ENCODE measurements at regions not wholly inside any gene's neighbourhood (a gene's known extent, or its start where the extent isn't known, plus 50 kb on each side); places are given as distances from the start of the nearest gene placed in this dataset.
A peak's percentile ranks its signal among the peaks of the same experiment; 100 is the strongest.
"Not testable (repeated sequence)": the region's sequence is repeated elsewhere in the genome, so short reads cannot be mapped to it uniquely, and the experiment has no call there.

- no peak for DNase-seq (ENCODE audit: low spot score)
Observed at GRCh38 chr4:104896660-104897645, 249.7 kb upstream of the TET2 start.

GRCh38 chr4:104899863-104900262 is 246.8 kb upstream of the TET2 start:
- DNase-seq (ENCODE audit: low spot score) = no peak

- peak; percentile 21 for DNase-seq (ENCODE audit: low spot score)
Observed at GRCh38 chr4:104901438-104901837, 245.2 kb upstream of the TET2 start.

GRCh38 chr4:104901961-104902605 is 244.6 kb upstream of the TET2 start:
- no peak for DNase-seq (ENCODE audit: low spot score)

DNA sequence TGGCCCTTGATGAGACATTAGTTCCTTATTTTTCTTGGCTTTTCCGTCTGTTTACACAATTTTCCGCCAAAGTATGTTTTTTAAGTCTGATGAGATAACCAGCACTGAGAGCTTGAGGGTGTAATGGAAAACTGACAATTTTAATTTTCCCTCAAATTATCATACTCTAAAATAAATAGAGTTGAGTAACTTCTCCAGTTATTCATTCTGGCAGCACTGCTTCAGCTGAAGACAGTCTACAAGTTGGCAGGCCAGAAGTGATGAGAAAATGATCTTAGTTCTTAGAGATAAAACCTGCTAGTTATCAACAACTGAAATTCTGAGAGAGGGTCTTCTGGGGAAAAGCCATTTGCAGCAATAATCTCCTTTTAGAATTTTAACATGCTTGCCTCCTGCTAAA is 241.6 kb upstream of the TET2 start:
- DNase-seq (ENCODE audit: low spot score) = no peak

GRCh38 chr4:104905546-104905945 is 241.1 kb upstream of the TET2 start:
- no peak for DNase-seq (ENCODE audit: low spot score)

- DNase-seq (ENCODE audit: low spot score) = no peak
Observed at GRCh38 chr4:104906276-104906675, 240.4 kb upstream of the TET2 start.

GRCh38 chr4:104907074-104907649 is 239.5 kb upstream of the TET2 start:
- no peak for DNase-seq (ENCODE audit: low spot score)

GRCh38 chr4:104907991-104908390 is 238.7 kb upstream of the TET2 start:
- DNase-seq (ENCODE audit: low spot score) = no peak

- DNase-seq (ENCODE audit: low spot score) = no peak
Observed at GRCh38 chr4:104909376-104909775, 237.3 kb upstream of the TET2 start.

GRCh38 chr4:104912518-104912917 is 234.2 kb upstream of the TET2 start:
- DNase-seq (ENCODE audit: low spot score) = no peak

GRCh38 chr4:104915373-104915772 is 231.3 kb upstream of the TET2 start:
- no peak for DNase-seq (ENCODE audit: low spot score)

DNA sequence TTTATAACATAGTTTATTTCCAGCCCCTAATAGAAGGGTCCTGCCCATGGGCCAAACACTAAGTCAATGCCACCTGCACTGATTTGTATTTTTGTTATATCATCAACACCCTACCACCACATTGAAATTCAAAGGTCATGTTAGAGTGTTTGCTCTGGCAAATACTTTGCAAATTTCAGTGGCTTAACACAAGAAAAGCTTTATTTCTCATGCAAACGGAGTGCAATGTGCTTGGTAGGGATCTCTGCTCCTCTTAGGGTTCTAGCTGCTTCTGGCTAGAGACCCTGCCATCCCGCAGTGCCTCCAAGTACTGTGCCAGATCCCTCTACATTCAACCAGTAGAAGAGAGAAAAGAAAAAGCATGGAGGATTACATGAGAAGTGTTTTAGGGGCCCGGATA is 230.8 kb upstream of the TET2 start:
- DNase-seq (ENCODE audit: low spot score) = no peak

- DNase-seq (ENCODE audit: low spot score) = no peak
Observed at GRCh38 chr4:104919406-104919805, 227.3 kb upstream of the TET2 start.

GRCh38 chr4:104930298-104930697 is 216.4 kb upstream of the TET2 start:
- DNase-seq (ENCODE audit: low spot score) = no peak

GRCh38 chr4:104930745-104931736 is 215.6 kb upstream of the TET2 start:
- not testable (repeated sequence) for DNase-seq (ENCODE audit: low spot score)

GRCh38 chr4:104938624-104939023 is 208.1 kb upstream of the TET2 start:
- no peak for DNase-seq (ENCODE audit: low spot score)

DNA sequence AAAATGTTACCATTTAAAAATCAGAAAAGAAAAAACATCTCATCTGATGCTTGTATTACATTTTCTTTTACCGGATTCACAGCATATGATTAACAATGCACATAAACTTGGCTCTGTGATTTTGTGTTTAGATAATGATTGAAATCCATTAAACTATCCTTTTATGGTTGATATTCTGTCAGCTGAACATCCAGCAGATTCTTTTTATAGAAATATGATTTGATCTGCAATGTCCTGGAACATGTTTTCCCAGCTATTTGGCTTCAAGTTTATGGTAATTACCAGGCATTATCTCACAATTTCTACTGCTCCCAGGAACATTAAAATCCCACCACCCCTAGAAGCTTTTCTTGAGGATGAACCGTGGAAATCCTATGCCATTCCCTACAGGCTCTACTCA is 205.7 kb upstream of the TET2 start:
- DNase-seq (ENCODE audit: low spot score) = no peak

GRCh38 chr4:104941661-104942062 is 205.0 kb upstream of the TET2 start:
- peak; percentile 22 for DNase-seq (ENCODE audit: low spot score)

DNA sequence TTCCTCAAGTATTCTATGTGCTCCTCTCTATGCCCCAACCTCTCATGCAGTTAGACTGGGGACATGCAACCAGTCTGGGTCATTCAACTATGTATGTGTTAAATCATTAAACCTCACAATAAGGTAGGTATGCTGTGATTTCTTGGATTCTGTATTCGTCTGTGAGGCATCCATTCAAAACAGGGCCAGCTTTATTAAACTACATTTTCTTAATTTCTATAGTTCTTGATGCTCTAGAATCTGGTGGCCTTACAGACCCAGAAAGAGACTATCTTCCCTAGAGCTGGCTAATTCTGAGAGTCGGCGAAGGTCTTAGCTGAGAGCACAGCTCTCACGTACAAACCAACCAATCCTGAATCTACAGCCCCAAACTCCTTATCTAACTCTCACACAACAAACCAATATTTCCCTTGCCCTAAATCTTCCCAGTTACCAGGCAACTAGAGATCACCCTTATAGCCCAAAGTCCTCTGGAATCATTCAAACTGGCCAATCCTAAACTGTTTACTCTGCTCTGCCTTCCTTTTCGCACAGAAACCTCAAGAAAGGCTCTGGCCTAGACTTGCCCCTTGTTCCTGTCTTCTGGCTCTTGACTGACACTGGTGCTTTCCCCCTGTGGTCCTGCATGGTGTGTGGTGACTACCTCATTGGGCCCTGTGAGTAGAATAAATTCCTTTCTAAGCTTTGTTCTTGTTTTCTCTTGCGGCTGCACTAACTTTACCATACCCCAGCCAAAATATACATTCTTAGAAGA is 203.5 kb upstream of the TET2 start:
- DNase-seq (ENCODE audit: low spot score) = no peak

GRCh38 chr4:104944596-104944995 is 202.1 kb upstream of the TET2 start:
- no peak for DNase-seq (ENCODE audit: low spot score)
